ENCODE measurements at regions not wholly inside any gene's neighbourhood (a gene's known extent, or its start where the extent isn't known, plus 50 kb on each side); places are given as distances from the start of the nearest gene placed in this dataset.

- WGBS, 3 donors, result 54 to 81% (median 69%) methylated on average over 6 of the region's 6 CpGs
- Histone ChIP-seq H3K9me3 (ENCODE audit: control insufficient read depth in 2 of 2, insufficient read depth in 1 of 2, low read depth in 1 of 2, low read length in 1 of 2) (no peaks in the 10 kb centered on the region), H3K36me3 (ENCODE audit: control insufficient read depth in 3 of 3, insufficient read depth in 2 of 3, low read depth in 1 of 3, low read length in 3 of 3) (no peaks in the 10 kb centered on the region), H3K4me3 (ENCODE audit: low read depth in 1 of 3, low read length in 3 of 3) (no peak overlapping the region), H3K27ac (ENCODE audit: low read depth in 1 of 3, low read length in 2 of 3) (no peak overlapping the region), H3K27me3 (ENCODE audit: control insufficient read depth in 3 of 3, insufficient read depth in 3 of 3, low read length in 3 of 3) (no peaks in the 10 kb centered on the region), H3K4me1 (ENCODE audit: control insufficient read depth in 3 of 3, insufficient read depth in 2 of 3, low read depth in 1 of 3, low read length in 2 of 3) (no peaks in the 10 kb centered on the region)
- no peak for FAIRE-seq
- no peak for DNase-seq
Measured at GRCh38 chr13:90683711-90684131, 663.8 kb upstream of the MIR17HG start.

- no peaks in the 10 kb centered on the region for H3K4me1 ChIP-seq (ENCODE audit: control insufficient read depth in 3 of 3, insufficient read depth in 2 of 3, low read depth in 1 of 3, low read length in 2 of 3)
- FAIRE-seq, result no peak
- H3K27me3 ChIP-seq (ENCODE audit: control insufficient read depth in 3 of 3, insufficient read depth in 3 of 3, low read length in 3 of 3), result no peaks in the 10 kb centered on the region
- H3K36me3 ChIP-seq (ENCODE audit: control insufficient read depth in 3 of 3, insufficient read depth in 2 of 3, low read depth in 1 of 3, low read length in 3 of 3), result no peaks in the 10 kb centered on the region
- H3K9me3 ChIP-seq (ENCODE audit: control insufficient read depth in 2 of 2, insufficient read depth in 1 of 2, low read depth in 1 of 2, low read length in 1 of 2), result no peaks in the 10 kb centered on the region
- no peak overlapping the region for H3K4me3 ChIP-seq (ENCODE audit: low read depth in 1 of 3, low read length in 3 of 3)
- 79 to 90% (median 86%) methylated on average over 3 of the region's 3 CpGs for WGBS, 3 donors
- no peak for DNase-seq
- no peak overlapping the region for H3K27ac ChIP-seq (ENCODE audit: low read depth in 1 of 3, low read length in 2 of 3)
Measured at GRCh38 chr13:90686442-90686841, 661.0 kb upstream of the MIR17HG start.

DNA sequence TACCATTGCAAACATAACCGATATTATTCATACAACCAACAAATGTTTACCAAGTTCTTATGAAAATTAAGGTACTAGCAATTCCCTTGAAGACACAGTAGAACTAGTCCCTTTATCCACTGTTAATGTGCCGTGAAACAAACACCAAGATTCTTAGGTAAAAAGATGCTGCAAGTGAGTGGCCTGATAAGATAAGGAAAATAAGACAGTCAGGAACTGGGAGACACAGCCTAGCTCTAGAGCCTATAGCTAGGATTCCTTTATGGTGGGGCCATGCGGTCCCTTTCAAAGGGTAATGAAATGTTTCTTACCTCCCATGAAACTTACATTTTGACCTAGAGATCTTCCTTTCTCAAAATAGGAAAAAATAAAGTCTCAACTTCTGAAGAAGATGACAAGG lies 658.4 kb upstream of the MIR17HG start:
- H3K36me3 ChIP-seq (ENCODE audit: control insufficient read depth in 3 of 3, insufficient read depth in 2 of 3, low read depth in 1 of 3, low read length in 3 of 3), result no peaks in the 10 kb centered on the region
- H3K4me1 ChIP-seq (ENCODE audit: control insufficient read depth in 3 of 3, insufficient read depth in 2 of 3, low read depth in 1 of 3, low read length in 2 of 3), result no peaks in the 10 kb centered on the region
- FAIRE-seq, result no peak
- no peak overlapping the region for H3K27ac ChIP-seq (ENCODE audit: low read depth in 1 of 3, low read length in 2 of 3)
- no peak for DNase-seq
- H3K27me3 ChIP-seq (ENCODE audit: control insufficient read depth in 3 of 3, insufficient read depth in 3 of 3, low read length in 3 of 3), result no peaks in the 10 kb centered on the region
- WGBS, 3 donors, result 89 to 94% (median 92%) methylated on average over 3 of the region's 3 CpGs
- H3K9me3 ChIP-seq (ENCODE audit: control insufficient read depth in 2 of 2, insufficient read depth in 1 of 2, low read depth in 1 of 2, low read length in 1 of 2), result no peaks in the 10 kb centered on the region
- no peak overlapping the region for H3K4me3 ChIP-seq (ENCODE audit: low read depth in 1 of 3, low read length in 3 of 3)

- no peak for DNase-seq
- 80 to 85% (median 84%) methylated on average over 5 of the region's 5 CpGs for WGBS, 3 donors
Measured at GRCh38 chr13:90690458-90691080, 656.9 kb upstream of the MIR17HG start.

DNA sequence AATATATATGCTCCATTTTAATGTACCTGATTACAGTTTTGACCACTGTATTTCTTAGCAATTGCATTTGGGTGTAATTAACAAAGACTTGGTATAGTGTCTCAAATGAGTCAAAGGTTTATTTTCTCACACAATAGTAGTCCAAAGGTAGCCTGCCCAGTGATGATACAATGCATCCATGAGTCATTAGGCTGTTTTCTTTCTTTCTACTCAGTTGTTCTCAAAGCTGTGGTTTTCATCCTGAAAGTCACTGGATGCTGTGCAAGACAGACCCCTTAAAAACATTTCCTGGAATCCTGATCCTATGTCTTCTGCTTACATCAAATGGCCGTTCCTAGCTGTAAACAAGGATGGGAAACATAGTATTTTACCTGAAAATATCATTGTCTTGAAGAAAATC lies 651.2 kb upstream of the MIR17HG start:
- no peak for DNase-seq
- H3K4me3 ChIP-seq (ENCODE audit: low read depth in 1 of 3, low read length in 3 of 3), result no peak overlapping the region
- H3K36me3 ChIP-seq (ENCODE audit: control insufficient read depth in 3 of 3, insufficient read depth in 2 of 3, low read depth in 1 of 3, low read length in 3 of 3), result no peaks in the 10 kb centered on the region
- WGBS, 3 donors, result 57 to 72% (median 62%) methylated on average over 1 of the region's 1 CpG
- no peak for FAIRE-seq
- no peaks in the 10 kb centered on the region for H3K27me3 ChIP-seq (ENCODE audit: control insufficient read depth in 3 of 3, insufficient read depth in 3 of 3, low read length in 3 of 3)
- H3K4me1 ChIP-seq (ENCODE audit: control insufficient read depth in 3 of 3, insufficient read depth in 2 of 3, low read depth in 1 of 3, low read length in 2 of 3), result no peaks in the 10 kb centered on the region
- H3K27ac ChIP-seq (ENCODE audit: low read depth in 1 of 3, low read length in 2 of 3), result no peak overlapping the region
- no peaks in the 10 kb centered on the region for H3K9me3 ChIP-seq (ENCODE audit: control insufficient read depth in 2 of 2, insufficient read depth in 1 of 2, low read depth in 1 of 2, low read length in 1 of 2)

More at GRCh38 chr13:90690458-90691080, 656.9 kb upstream of the MIR17HG start:
- H3K27ac ChIP-seq (ENCODE audit: low read depth in 1 of 3, low read length in 2 of 3), result no peak overlapping the region
- no peak overlapping the region for H3K4me3 ChIP-seq (ENCODE audit: low read depth in 1 of 3, low read length in 3 of 3)
- H3K4me1 ChIP-seq (ENCODE audit: control insufficient read depth in 3 of 3, insufficient read depth in 2 of 3, low read depth in 1 of 3, low read length in 2 of 3), result no peaks in the 10 kb centered on the region
- H3K27me3 ChIP-seq (ENCODE audit: control insufficient read depth in 3 of 3, insufficient read depth in 3 of 3, low read length in 3 of 3), result no peaks in the 10 kb centered on the region
- H3K9me3 ChIP-seq (ENCODE audit: control insufficient read depth in 2 of 2, insufficient read depth in 1 of 2, low read depth in 1 of 2, low read length in 1 of 2), result no peaks in the 10 kb centered on the region
- no peaks in the 10 kb centered on the region for H3K36me3 ChIP-seq (ENCODE audit: control insufficient read depth in 3 of 3, insufficient read depth in 2 of 3, low read depth in 1 of 3, low read length in 3 of 3)
- no peak for FAIRE-seq

GRCh38 chr13:90696656-90697055 lies 650.8 kb upstream of the MIR17HG start:
- WGBS, 3 donors, result 64 to 72% (median 68%) methylated on average over 5 of the region's 5 CpGs
- Histone ChIP-seq H3K27ac (ENCODE audit: low read depth in 1 of 3, low read length in 2 of 3) (no peak overlapping the region), H3K27me3 (ENCODE audit: control insufficient read depth in 3 of 3, insufficient read depth in 3 of 3, low read length in 3 of 3) (no peaks in the 10 kb centered on the region), H3K9me3 (ENCODE audit: control insufficient read depth in 2 of 2, insufficient read depth in 1 of 2, low read depth in 1 of 2, low read length in 1 of 2) (no peaks in the 10 kb centered on the region), H3K36me3 (ENCODE audit: control insufficient read depth in 3 of 3, insufficient read depth in 2 of 3, low read depth in 1 of 3, low read length in 3 of 3) (no peaks in the 10 kb centered on the region), H3K4me3 (ENCODE audit: low read depth in 1 of 3, low read length in 3 of 3) (no peak overlapping the region), H3K4me1 (ENCODE audit: control insufficient read depth in 3 of 3, insufficient read depth in 2 of 3, low read depth in 1 of 3, low read length in 2 of 3) (no peaks in the 10 kb centered on the region)
- FAIRE-seq (no peak), DNase-seq (no peak)

- Histone ChIP-seq H3K9me3 (ENCODE audit: control insufficient read depth in 2 of 2, insufficient read depth in 1 of 2, low read depth in 1 of 2, low read length in 1 of 2) (no peaks in the 10 kb centered on the region), H3K27me3 (ENCODE audit: control insufficient read depth in 3 of 3, insufficient read depth in 3 of 3, low read length in 3 of 3) (no peaks in the 10 kb centered on the region), H3K27ac (ENCODE audit: low read depth in 1 of 3, low read length in 2 of 3) (no peak overlapping the region), H3K36me3 (ENCODE audit: control insufficient read depth in 3 of 3, insufficient read depth in 2 of 3, low read depth in 1 of 3, low read length in 3 of 3) (no peaks in the 10 kb centered on the region), H3K4me3 (ENCODE audit: low read depth in 1 of 3, low read length in 3 of 3) (no peak overlapping the region), H3K4me1 (ENCODE audit: control insufficient read depth in 3 of 3, insufficient read depth in 2 of 3, low read depth in 1 of 3, low read length in 2 of 3) (no peaks in the 10 kb centered on the region)
- 83 to 96% (median 94%) methylated on average over 1 of the region's 1 CpG for WGBS, 3 donors
- DNase-seq, result no peak
- FAIRE-seq, result no peak
Measured at GRCh38 chr13:90700340-90700739, 647.1 kb upstream of the MIR17HG start.

GRCh38 chr13:90701264-90701663 lies 646.2 kb upstream of the MIR17HG start:
- H3K27ac ChIP-seq (ENCODE audit: low read depth in 1 of 3, low read length in 2 of 3), result no peak overlapping the region
- DNase-seq (no peak), FAIRE-seq (no peak)
- no peaks in the 10 kb centered on the region for H3K27me3 ChIP-seq (ENCODE audit: control insufficient read depth in 3 of 3, insufficient read depth in 3 of 3, low read length in 3 of 3)
- H3K4me1 ChIP-seq (ENCODE audit: control insufficient read depth in 3 of 3, insufficient read depth in 2 of 3, low read depth in 1 of 3, low read length in 2 of 3), result no peaks in the 10 kb centered on the region
- no peaks in the 10 kb centered on the region for H3K36me3 ChIP-seq (ENCODE audit: control insufficient read depth in 3 of 3, insufficient read depth in 2 of 3, low read depth in 1 of 3, low read length in 3 of 3)
- WGBS, 3 donors, result 52 to 74% (median 70%) methylated on average over 2 of the region's 2 CpGs
- H3K4me3 ChIP-seq (ENCODE audit: low read depth in 1 of 3, low read length in 3 of 3), result no peak overlapping the region
- H3K9me3 ChIP-seq (ENCODE audit: control insufficient read depth in 2 of 2, insufficient read depth in 1 of 2, low read depth in 1 of 2, low read length in 1 of 2), result no peaks in the 10 kb centered on the region

GRCh38 chr13:90702050-90702449 lies 645.4 kb upstream of the MIR17HG start:
- FAIRE-seq, result no peak
- no peak for DNase-seq
- 35 to 73% (median 41%) methylated on average over 5 of the region's 5 CpGs for WGBS, 3 donors

More at GRCh38 chr13:90702050-90702449, 645.4 kb upstream of the MIR17HG start:
- Histone ChIP-seq H3K4me3 (ENCODE audit: low read depth in 1 of 3, low read length in 3 of 3) (no peak overlapping the region), H3K4me1 (ENCODE audit: control insufficient read depth in 3 of 3, insufficient read depth in 2 of 3, low read depth in 1 of 3, low read length in 2 of 3) (no peaks in the 10 kb centered on the region), H3K9me3 (ENCODE audit: control insufficient read depth in 2 of 2, insufficient read depth in 1 of 2, low read depth in 1 of 2, low read length in 1 of 2) (no peaks in the 10 kb centered on the region), H3K27me3 (ENCODE audit: control insufficient read depth in 3 of 3, insufficient read depth in 3 of 3, low read length in 3 of 3) (no peaks in the 10 kb centered on the region), H3K27ac (ENCODE audit: low read depth in 1 of 3, low read length in 2 of 3) (no peak overlapping the region), H3K36me3 (ENCODE audit: control insufficient read depth in 3 of 3, insufficient read depth in 2 of 3, low read depth in 1 of 3, low read length in 3 of 3) (no peaks in the 10 kb centered on the region)

Measured in small intestine (tissue), 7 donors.